Loucy (cell line): ENCODE measurements at regions not wholly inside any gene's neighbourhood (a gene's known extent, or its start where the extent isn't known, plus 50 kb on each side); places are given as distances from the start of the nearest gene placed in this dataset.

ENCODE experiments used
- H2AFZ ChIP-seq: fragments of 200-600 bp; sonication (generic); 2 replicates; pipeline ENCODE4 v1.6.0; 2016; ENCODE audit warnings: antibody characterized with exemption, mild to moderate bottlenecking, low read length, moderate library complexity
- H3F3A ChIP-seq: fragments of 200-600 bp; 2 replicates; pipeline ENCODE4 v1.6.0; 2016; ENCODE audit warnings: antibody characterized with exemption, low read depth, mild to moderate bottlenecking
- H3K27me3 ChIP-seq: fragments of 200-600 bp; sonication (generic); 2 replicates; pipeline ENCODE4 v1.6.1; 2014; ENCODE audit warnings: low read length, mild to moderate bottlenecking; ENCODE audit not compliant: insufficient read depth, poor library complexity, severe bottlenecking
- H3K36me3 ChIP-seq: fragments of 200-600 bp; sonication (generic); 2 replicates; pipeline ENCODE4 v1.6.1; 2016; ENCODE audit warnings: low read length; ENCODE audit not compliant: insufficient read depth
- H3K4me1 ChIP-seq: fragments of 200-600 bp; sonication (generic); 2 replicates; pipeline ENCODE4 v1.5.1; 2014; ENCODE audit warnings: low read length, mild to moderate bottlenecking; ENCODE audit not compliant: insufficient read depth, poor library complexity, severe bottlenecking
- H3K4me2 ChIP-seq: fragments of 200-600 bp; sonication (generic); 2 replicates; pipeline ENCODE4 v1.6.0; 2014; ENCODE audit warnings: antibody characterized with exemption, low read length, low read depth, mild to moderate bottlenecking; ENCODE audit not compliant: poor library complexity, severe bottlenecking
- H3K4me3 ChIP-seq: fragments of 200-600 bp; sonication (generic); 2 replicates; pipeline ENCODE4 v1.5.1; 2014; ENCODE audit warnings: low read length, mild to moderate bottlenecking, mixed read lengths; ENCODE audit not compliant: poor library complexity, severe bottlenecking
- H3K79me2 ChIP-seq: fragments of 200-600 bp; sonication (generic); 2 replicates; pipeline ENCODE4 v1.6.1; 2014; ENCODE audit warnings: low read length; ENCODE audit not compliant: insufficient read depth
- H3K9ac ChIP-seq: fragments of 200-600 bp; sonication (generic); 2 replicates; pipeline ENCODE4 v1.6.0; 2014; ENCODE audit warnings: mild to moderate bottlenecking, low read depth, low read length, moderate library complexity; ENCODE audit not compliant: poor library complexity, severe bottlenecking
- H3K9me2 ChIP-seq: fragments of 200-600 bp; sonication (generic); replicated peaks from 2 replicates; pipeline ENCODE4 v1.6.1; 2016; ENCODE audit warnings: low read depth, low read length, mixed read lengths
- H3K9me3 ChIP-seq: fragments of 200-600 bp; sonication (generic); 2 replicates; pipeline ENCODE4 v1.6.1; 2014; ENCODE audit warnings: mild to moderate bottlenecking, antibody characterized with exemption, low read length, low read depth; ENCODE audit not compliant: insufficient read depth
- H4K20me1 ChIP-seq: fragments of 200-600 bp; sonication (generic); 2 replicates; pipeline ENCODE4 v1.6.0; 2014; ENCODE audit warnings: antibody characterized with exemption, low read length, mild to moderate bottlenecking; ENCODE audit not compliant: insufficient read depth, poor library complexity, severe bottlenecking
- CTCF ChIP-seq: fragments of 200-600 bp; sonication (generic); conservative IDR thresholded peaks from 2 replicates; pipeline ENCODE4 v1.5.1; 2014; ENCODE audit warnings: mild to moderate bottlenecking, antibody characterized with exemption, low read length
- EZH2phosphoT487 ChIP-seq: fragments of 200-600 bp; IDR thresholded peaks from 2 replicates; pipeline ENCODE4 v1.6.1; 2018; ENCODE audit warnings: antibody characterized with exemption, mild to moderate bottlenecking, moderate library complexity, borderline replicate concordance

DNA sequence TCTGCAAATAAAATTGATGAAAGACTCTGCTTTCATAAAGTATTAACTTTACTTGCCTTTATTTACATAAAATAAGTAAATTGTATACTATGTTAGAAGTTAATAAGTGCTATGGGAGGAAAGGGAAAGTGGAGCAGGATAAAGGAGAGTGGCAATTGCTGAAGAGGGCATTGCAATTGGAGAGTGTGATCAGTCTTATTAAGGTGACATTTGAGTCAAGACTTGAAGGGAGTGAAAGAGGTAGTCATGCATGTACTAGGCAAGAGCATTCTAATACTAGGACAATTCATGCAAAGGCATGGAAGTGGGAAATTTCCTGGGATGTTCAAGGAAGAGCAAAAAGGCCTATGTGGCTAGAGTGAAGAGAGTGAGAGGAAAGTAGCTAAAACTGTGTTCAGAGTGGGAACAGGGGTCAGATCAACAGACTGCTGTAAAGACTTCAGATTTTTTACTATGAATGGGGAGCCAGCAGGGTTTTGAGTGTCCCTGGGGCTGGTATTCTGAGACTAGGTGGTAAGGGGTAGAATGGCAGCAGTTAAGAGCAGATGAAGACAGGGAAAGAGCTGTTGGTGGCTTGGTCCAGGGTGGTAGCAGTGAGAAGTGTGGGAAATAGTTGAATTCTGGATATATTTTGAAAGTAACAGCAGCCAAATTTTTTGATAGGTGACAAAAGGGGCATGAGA, 182.3 kb upstream of the RIOK2 start:
- no peak overlapping the region for H3K4me3 ChIP-seq
- H3K27me3 ChIP-seq: no peaks in the 10 kb centered on the region
- no peaks in the 10 kb centered on the region for H3K9me2 ChIP-seq
- H3K79me2 ChIP-seq: no peaks in the 10 kb centered on the region
- no peak overlapping the region for H2AFZ ChIP-seq
- H3F3A ChIP-seq: no peaks in the 10 kb centered on the region
- no peaks in the 10 kb centered on the region for H3K4me1 ChIP-seq
- H3K9me3 ChIP-seq: no peaks in the 10 kb centered on the region
- no peak overlapping the region for H3K4me2 ChIP-seq
- TF ChIP-seq CTCF (no peak), EZH2phosphoT487 (no peak)
- H4K20me1 ChIP-seq: no peaks in the 10 kb centered on the region
- no peaks in the 10 kb centered on the region for H3K36me3 ChIP-seq
- no peak overlapping the region for H3K9ac ChIP-seq

- no peak overlapping the region for H2AFZ ChIP-seq
- H3K4me2 ChIP-seq: no peak overlapping the region
- H3K4me1 ChIP-seq: no peaks in the 10 kb centered on the region
- H3K9me2 ChIP-seq: no peaks in the 10 kb centered on the region
- H3K36me3 ChIP-seq: no peaks in the 10 kb centered on the region
- H3K27me3 ChIP-seq: no peaks in the 10 kb centered on the region
- no peak overlapping the region for H3K9ac ChIP-seq
- no peaks in the 10 kb centered on the region for H4K20me1 ChIP-seq
- TF ChIP-seq CTCF (no peak), EZH2phosphoT487 (no peak)
- no peaks in the 10 kb centered on the region for H3K79me2 ChIP-seq
- H3F3A ChIP-seq: no peaks in the 10 kb centered on the region
- no peaks in the 10 kb centered on the region for H3K9me3 ChIP-seq
- H3K4me3 ChIP-seq: no peak overlapping the region
Measured at GRCh38 chr5:97365918-97366317, 182.9 kb upstream of the RIOK2 start.

- H3K4me3 ChIP-seq: no peak overlapping the region
- no peaks in the 10 kb centered on the region for H3K9me2 ChIP-seq
- H2AFZ ChIP-seq: no peak overlapping the region
- H3K9me3 ChIP-seq: no peaks in the 10 kb centered on the region
- no peaks in the 10 kb centered on the region for H3F3A ChIP-seq
- no peaks in the 10 kb centered on the region for H3K4me1 ChIP-seq
- H4K20me1 ChIP-seq: no peaks in the 10 kb centered on the region
- no peaks in the 10 kb centered on the region for H3K79me2 ChIP-seq
- TF ChIP-seq EZH2phosphoT487 (no peak), CTCF (no peak)
- H3K36me3 ChIP-seq: no peaks in the 10 kb centered on the region
- H3K4me2 ChIP-seq: no peak overlapping the region
- H3K9ac ChIP-seq: no peak overlapping the region
- H3K27me3 ChIP-seq: no peaks in the 10 kb centered on the region
Measured at GRCh38 chr5:97375959-97376358, 192.9 kb upstream of the RIOK2 start.
